K562 (cell line): ENCODE measurements at regions not wholly inside any gene's neighbourhood (a gene's known extent, or its start where the extent isn't known, plus 50 kb on each side); places are given as distances from the start of the nearest gene placed in this dataset.

ENCODE experiments used
- ATAC-seq: fragments of 200-7000 bp; cut with Tn5 transposase; 3 replicates; pipeline ENCODE4 v1.9.1; 2020; ENCODE audit warnings: moderate library complexity
- BruUV-seq: library from RNA; stranded (reverse); fragments of 400-500 nt; replicated peaks from 2 replicates; lab custom pipeline; 2021; lab: Mats Ljungman, UMichigan
- CTCF ChIA-PET: fragments of 300-600 bp; formaldehyde crosslinking; extraction: SDS; loops from one replicate; lab custom pipeline; 2021; ENCODE audit warnings: low intra/inter-chr PET ratio; lab: Yijun Ruan, JAX
- POLR2A ChIA-PET: fragments of 300-600, 350-650 bp; sonication (Branson Sonifier 250); formaldehyde crosslinking; extraction: SDS; loops from one replicate; lab custom pipeline; 2021; ENCODE audit warnings: antibody characterized with exemption, inconsistent platforms; lab: Yijun Ruan, JAX
- DNase-seq, 4 experiments: peaks; one replicate each; pipeline versions ENCODE4 v3.0.0 to v3.0.0-alpha.2; 2011 to 2018; ENCODE audit warnings: low spot score in 3 of 4, mixed read lengths in 3 of 4; ENCODE audit errors: extremely low read depth in 1 of 4
- FAIRE-seq: peaks from 2 replicates; lab custom pipeline; 2011; peaks lifted over from hg19 to GRCh38; lab: Jason Lieb, UNC
- H2AFZ ChIP-seq: 2 replicates; pipeline ENCODE4 v1.6.0; 2011; ENCODE audit warnings: low read depth, low read length, control low read depth, inconsistent platforms
- H3K27ac ChIP-seq: fragments of 200-600 bp; 3 replicates; pipeline ENCODE4 v1.8.0; 2011; ENCODE audit warnings: low read depth, mild to moderate bottlenecking, control low read depth, inconsistent platforms, low read length, moderate library complexity, mixed read lengths; ENCODE audit errors: extremely low read depth
- H3K27me3 ChIP-seq, 2 experiments: fragments of 300-600 bp in 1 of 2; 2 replicates in 1 of 2; 3 replicates in 1 of 2; pipeline versions ENCODE4 v1.6.0 to v1.8.0; 2011; ENCODE audit warnings: inconsistent platforms in 2 of 2, low read length in 2 of 2, mild to moderate bottlenecking in 1 of 2, mixed read lengths in 1 of 2, moderate library complexity in 1 of 2; ENCODE audit not compliant: control insufficient read depth in 2 of 2, insufficient read depth in 2 of 2
- H3K36me3 ChIP-seq: fragments of 300-600 bp; 3 replicates; pipeline ENCODE4 v1.8.0; 2011; ENCODE audit warnings: mild to moderate bottlenecking, low read length, inconsistent platforms; ENCODE audit not compliant: control insufficient read depth, insufficient read depth
- H3K4me1 ChIP-seq, 2 experiments: fragments of 200-600 bp in 1 of 2; replicated peaks in 1 of 2; 2 replicates in 1 of 2; 3 replicates in 1 of 2; pipeline versions ENCODE4 v1.5.1 to v1.8.0; 2011; ENCODE audit warnings: inconsistent platforms in 2 of 2, low read length in 2 of 2, mild to moderate bottlenecking in 1 of 2, mixed read lengths in 1 of 2, moderate library complexity in 1 of 2; ENCODE audit not compliant: control insufficient read depth in 2 of 2, insufficient read depth in 2 of 2
- H3K4me2 ChIP-seq: 2 replicates; pipeline ENCODE4 v1.6.1; 2011; ENCODE audit warnings: low read length, control low read depth, inconsistent platforms, mixed read lengths; ENCODE audit not compliant: insufficient read depth
- H3K4me3 ChIP-seq: fragments of 200-600 bp; sonication (generic), shearing (Covaris generic); 2 replicates; pipeline ENCODE4 v1.5.1; 2016; ENCODE audit warnings: control low read depth, inconsistent platforms
- H3K79me2 ChIP-seq: fragments of 200-600 bp; 3 replicates; pipeline ENCODE4 v1.8.0; 2011; ENCODE audit warnings: low read length, inconsistent platforms; ENCODE audit not compliant: control insufficient read depth, insufficient read depth
- H3K9ac ChIP-seq, 2 experiments: 2 replicates each; pipeline versions ENCODE4 v1.6.0 to v1.6.1; 2011; ENCODE audit warnings: low read depth in 2 of 2, low read length in 2 of 2, control low read depth in 1 of 2, inconsistent platforms in 1 of 2, mild to moderate bottlenecking in 1 of 2, mixed read lengths in 1 of 2; ENCODE audit not compliant: insufficient read depth in 1 of 2
- H3K9me1 ChIP-seq: one replicate; pipeline ENCODE4 v1.6.0; 2011; ENCODE audit warnings: inconsistent platforms, mild to moderate bottlenecking, low read length, moderate library complexity; ENCODE audit not compliant: control insufficient read depth, insufficient read depth
- H3K9me3 ChIP-seq: replicated peaks from 2 replicates; pipeline ENCODE4 v1.5.1; 2011; ENCODE audit warnings: low read depth, low read length, inconsistent platforms; ENCODE audit not compliant: control insufficient read depth, insufficient read depth
- H4K20me1 ChIP-seq: replicated peaks from 2 replicates; pipeline ENCODE4 v1.6.1; 2011; ENCODE audit warnings: low read length, inconsistent platforms, mixed read lengths; ENCODE audit not compliant: control insufficient read depth, insufficient read depth
- PRDM10 ChIP-seq: fragments of 450-650 bp; IDR thresholded peaks from 2 replicates; pipeline ENCODE4 v1.6.1; 2018; ENCODE audit not compliant: partially characterized antibody
- RAD21 ChIP-seq, 2 experiments: fragments of 250-450 bp in 1 of 2; fragments of 450-650 bp in 1 of 2; sonication (Bioruptor Pico) in 1 of 2; formaldehyde crosslinking in 1 of 2; IDR thresholded peaks in 1 of 2; conservative IDR thresholded peaks in 1 of 2; 2 replicates each; pipeline versions ENCODE4 v1.4.0 to v1.8.0; 2020 to 2022; ENCODE audit warnings: mild to moderate bottlenecking in 2 of 2, moderate library complexity in 1 of 2
- WGBS: fragments of 100-300 bp; shearing (Covaris generic); methylation state at CpG from one replicate; pipeline ENCODE4 v1.1.6; 2016; ENCODE audit warnings: low coverage, mixed read lengths; ENCODE audit not compliant: insufficient coverage; ENCODE audit errors: missing lambda C conversion rate; 5-methylcytosine and 5-hydroxymethylcytosine counted together
- in situ Hi-C: fragments of 300-500 bp; cut with MboI; formaldehyde crosslinking; loops from 4 replicates; pipeline ENCODE4 v1.15.0; 2018; ENCODE audit warnings: inconsistent platforms, mixed read lengths
- intact Hi-C: fragments of 100-400 bp; cut with micrococcal nuclease; formaldehyde crosslinking; loops from 2 replicates; pipeline ENCODE4 v1.14.2; 2022

DNA sequence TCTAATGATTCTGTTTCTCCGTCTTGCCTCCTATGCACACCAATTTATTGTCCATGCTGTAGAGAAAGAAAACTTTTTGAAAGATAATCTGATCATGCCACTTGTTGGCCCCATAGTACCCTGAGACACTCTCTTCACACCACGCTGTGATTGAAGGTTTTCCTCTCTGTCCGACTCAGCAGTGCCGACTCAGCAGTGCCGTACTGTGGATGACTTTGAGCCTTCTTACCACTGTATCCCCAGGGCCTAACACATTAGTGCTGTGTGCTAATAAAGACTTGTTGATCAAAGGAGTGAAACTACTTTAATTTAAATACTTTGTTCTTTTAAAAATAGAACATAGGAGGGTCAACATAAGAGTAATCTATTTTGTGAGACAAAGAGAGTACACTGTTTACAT is 429.6 kb downstream of the KLF12 start:
- POLR2A ChIA-PET: no interaction called here
- Histone ChIP-seq H3K9me3 (no peaks in the 10 kb centered on the region), H3K27me3 (no peaks in the 10 kb centered on the region), H3K4me1 (no peaks in the 10 kb centered on the region), H3K36me3 (no peaks in the 10 kb centered on the region), H3K4me2 (no peak overlapping the region), H3K79me2 (no peaks in the 10 kb centered on the region), H3K9ac (no peak overlapping the region), H3K27ac (no peak overlapping the region), H2AFZ (no peak overlapping the region), H3K9me1 (no peaks in the 10 kb centered on the region), H4K20me1 (no peaks in the 10 kb centered on the region), H3K4me3 (no peak overlapping the region)
- BruUV-seq: no TSS peak
- intact Hi-C loops: loop anchor here (10.0 kb wide), 1 partner anchor 420 kb away; no protein-coding TSS in a partner anchor
- DNase-seq: no peak
- 0% methylated on average over 5 of the region's 5 CpGs for WGBS
- in situ Hi-C loops: loop anchor here (25.0 kb wide), 1 partner anchor 892 kb away; no protein-coding TSS in a partner anchor
- TF ChIP-seq PRDM10 (no peak), RAD21 (CRISPR knock-in tag; conservative IDR thresholded peaks at IDR 0.05 in 1 of 2, IDR thresholded peaks at IDR 0.05 in 1 of 2) (0 out of 4 replicates have a peak, but pooled peaks of 1 of the 2 experiments have one; percentile 6)
- ATAC-seq: 0 out of 3 replicates have a peak, but pooled peaks have one; percentile 28
- FAIRE-seq: no peak
- CTCF ChIA-PET: no interaction called here
